HG02943 (cell line): ENCODE measurements at regions not wholly inside any gene's neighbourhood (a gene's known extent, or its start where the extent isn't known, plus 50 kb on each side); places are given as distances from the start of the nearest gene placed in this dataset.
"Not testable (repeated sequence)": the region's sequence is repeated elsewhere in the genome, so short reads cannot be mapped to it uniquely, and the experiment has no call there.

Experiments
- ATAC-seq: cut with Tn5 transposase; IDR thresholded peaks from one replicate; pipeline ENCODE4 v1.9.1; 2021; ENCODE audit warnings: mild to moderate bottlenecking, low read depth, moderate library complexity; ENCODE audit not compliant: unreplicated experiment

- ATAC-seq = not testable (repeated sequence)
These were observed 57.4 kb upstream of the NUTM2D start for GRCh38 chr10:87300163-87300562.

- peak; percentile 94 for ATAC-seq
These were observed 56.0 kb upstream of the NUTM2D start for GRCh38 chr10:87301466-87302115.

- ATAC-seq = not testable (repeated sequence)
These were observed 55.4 kb upstream of the NUTM2D start for GRCh38 chr10:87302132-87302531.

GRCh38 chr10:87303707-87304106 is 53.8 kb upstream of the NUTM2D start:
- ATAC-seq = not testable (repeated sequence)

- ATAC-seq = not testable (repeated sequence)
These were observed 50.9 kb upstream of the NUTM2D start for GRCh38 chr10:87306681-87307080.
